HG03457 (cell line): ENCODE measurements at regions not wholly inside any gene's neighbourhood (a gene's known extent, or its start where the extent isn't known, plus 50 kb on each side); places are given as distances from the start of the nearest gene placed in this dataset.

ENCODE experiments used
- ATAC-seq: cut with Tn5 transposase; IDR thresholded peaks from one replicate; pipeline ENCODE4 v1.9.1; 2021; ENCODE audit warnings: moderate number of reproducible peaks; ENCODE audit not compliant: unreplicated experiment

DNA sequence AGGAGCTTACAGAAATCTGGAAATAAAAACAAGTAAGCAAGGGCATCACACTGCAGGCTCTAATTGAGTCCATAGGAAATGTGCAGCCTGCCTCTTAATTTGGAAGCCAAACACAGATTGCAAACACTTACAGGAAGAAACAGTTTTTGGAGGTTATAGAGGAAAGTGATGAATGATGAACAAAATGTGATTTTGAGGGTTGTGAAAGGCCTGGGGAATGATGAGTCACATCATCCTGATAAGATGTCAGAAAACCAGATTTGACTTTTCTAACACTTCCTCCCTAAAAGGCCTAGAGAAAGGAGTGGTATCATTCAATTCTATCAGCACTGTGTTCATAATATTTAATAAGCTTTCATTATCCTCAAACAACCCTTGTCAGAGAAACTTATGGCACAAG lies 96.6 kb upstream of the POU2AF2 start:
- no peak for ATAC-seq

DNA sequence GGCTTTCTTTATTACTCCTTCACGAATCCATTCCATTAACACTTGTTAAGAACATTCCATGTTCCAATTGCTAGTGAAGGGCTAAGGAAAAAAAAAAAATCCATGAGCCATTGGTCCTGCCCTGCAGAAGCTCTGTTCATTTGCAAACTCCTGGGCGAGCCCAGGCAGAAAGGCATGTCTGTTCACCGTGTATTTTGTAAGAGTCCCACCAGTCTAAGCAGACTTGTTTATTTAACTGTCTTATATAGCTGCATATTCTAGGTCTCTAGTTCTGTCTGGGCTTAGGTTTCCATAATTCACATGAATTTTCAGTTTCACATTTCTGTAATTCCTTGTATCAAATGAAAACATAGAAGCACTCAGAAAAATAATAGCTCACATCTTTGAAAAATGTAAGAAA lies 97.4 kb upstream of the POU2AF2 start:
- no peak for ATAC-seq

DNA sequence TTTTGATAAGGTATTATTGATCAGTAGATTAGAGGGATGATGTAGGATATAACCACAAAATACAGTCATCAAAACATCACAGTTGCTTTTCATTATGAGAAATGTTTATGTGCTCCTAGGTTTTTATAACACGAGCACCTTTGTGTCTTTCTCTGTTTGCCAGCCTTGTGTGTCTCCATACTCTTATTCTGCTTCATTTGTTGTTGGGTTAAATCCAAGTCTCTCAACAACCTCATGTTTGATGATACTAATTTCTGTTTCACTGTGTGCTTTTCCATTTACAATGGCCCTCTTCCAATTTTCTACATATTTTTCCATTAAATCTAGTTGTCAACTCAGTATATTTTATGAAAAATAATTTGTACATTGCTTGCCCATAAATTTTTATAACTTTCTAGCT lies 107.7 kb upstream of the POU2AF2 start:
- no peak for ATAC-seq

DNA sequence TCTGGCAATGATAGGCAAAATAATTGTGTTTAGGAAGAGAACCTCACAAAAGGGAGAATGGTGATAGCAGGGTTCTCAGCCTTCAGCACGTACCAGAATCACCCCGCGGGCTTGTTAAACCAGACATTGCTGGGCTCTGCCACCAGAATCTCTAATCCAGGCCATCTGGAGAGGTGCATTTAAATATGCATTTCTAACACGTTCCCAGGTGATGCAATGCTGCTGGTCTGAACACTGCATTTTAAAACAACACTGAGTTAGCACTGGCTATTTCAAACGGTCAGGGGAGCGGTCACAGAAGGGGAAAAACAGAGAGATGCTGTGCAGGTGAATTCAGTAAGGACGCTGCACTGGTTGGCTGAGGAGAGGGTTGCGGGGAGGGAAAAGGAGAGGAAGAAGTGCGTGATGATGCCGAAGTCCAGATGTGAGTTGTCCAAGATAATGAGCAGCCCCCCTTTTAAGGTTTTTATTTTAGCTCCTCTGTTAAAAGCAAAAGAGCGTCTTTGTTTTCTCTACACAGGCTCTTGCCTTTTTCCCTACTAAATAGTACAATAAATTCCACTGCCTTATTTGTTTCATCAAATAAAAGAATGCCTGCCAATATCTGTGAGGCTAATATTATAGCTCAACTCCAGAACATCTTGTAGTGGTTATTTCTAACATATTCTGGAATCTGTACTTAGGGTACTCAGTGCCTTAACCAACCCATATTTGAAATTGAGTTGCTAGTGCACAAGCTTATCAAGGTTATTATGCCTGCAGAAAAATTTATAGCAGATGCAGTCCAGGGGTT lies 109.6 kb upstream of the POU2AF2 start:
- ATAC-seq = no peak

DNA sequence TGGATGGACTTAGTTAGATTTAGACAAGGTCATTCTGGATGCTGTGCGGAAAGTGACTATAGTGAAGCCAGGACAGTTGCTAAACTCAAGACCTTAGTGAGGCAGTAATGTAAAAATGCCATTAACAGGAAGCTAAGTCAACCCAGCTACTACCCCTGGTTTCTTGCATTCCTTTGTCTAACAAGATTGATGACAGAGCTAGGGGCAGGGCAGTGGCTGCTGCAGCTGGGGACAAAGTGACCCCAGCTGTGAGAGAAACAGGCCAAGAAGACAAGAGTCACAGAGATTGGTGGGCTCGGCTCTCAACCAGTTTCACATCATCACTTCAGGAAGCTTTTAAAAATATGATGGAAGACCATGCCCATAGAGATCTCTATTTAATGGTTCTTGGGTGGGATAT lies 110.4 kb upstream of the POU2AF2 start:
- no peak for ATAC-seq

DNA sequence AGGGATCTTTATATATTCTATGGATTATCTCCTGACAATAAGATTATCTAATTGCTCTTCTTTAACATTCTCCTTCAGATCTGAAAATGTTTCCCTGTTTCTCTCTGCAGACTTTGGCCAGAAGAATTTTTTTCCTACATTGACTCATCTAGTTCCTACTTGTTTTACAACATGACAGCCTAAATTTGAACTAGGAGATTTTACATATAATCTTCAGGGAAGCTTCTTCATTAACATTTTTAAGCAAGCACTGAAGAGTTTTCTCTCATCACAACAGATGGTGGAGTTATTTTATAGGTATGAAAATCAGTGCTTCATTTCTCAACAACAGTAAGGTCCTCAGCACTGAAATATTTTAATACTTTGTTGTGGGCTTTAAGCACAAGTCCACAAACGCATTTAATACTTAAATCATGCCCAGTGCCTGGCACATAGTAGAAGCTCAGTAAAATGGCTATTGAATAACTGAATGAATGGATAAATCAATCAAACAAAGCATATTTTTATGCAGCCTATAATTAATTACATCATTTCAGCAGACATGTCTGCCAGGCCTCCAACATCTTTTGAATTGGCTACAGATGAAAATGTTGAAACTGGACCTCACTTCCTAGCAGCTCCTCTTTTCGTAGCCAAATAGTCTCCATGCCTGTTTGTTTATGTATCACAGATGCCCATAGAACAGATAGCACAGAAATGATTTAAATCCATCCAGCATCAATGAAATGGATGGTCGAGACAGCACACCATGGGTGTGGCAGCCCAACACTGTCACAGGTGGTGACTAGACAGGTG lies 117.3 kb upstream of the POU2AF2 start:
- no peak for ATAC-seq

DNA sequence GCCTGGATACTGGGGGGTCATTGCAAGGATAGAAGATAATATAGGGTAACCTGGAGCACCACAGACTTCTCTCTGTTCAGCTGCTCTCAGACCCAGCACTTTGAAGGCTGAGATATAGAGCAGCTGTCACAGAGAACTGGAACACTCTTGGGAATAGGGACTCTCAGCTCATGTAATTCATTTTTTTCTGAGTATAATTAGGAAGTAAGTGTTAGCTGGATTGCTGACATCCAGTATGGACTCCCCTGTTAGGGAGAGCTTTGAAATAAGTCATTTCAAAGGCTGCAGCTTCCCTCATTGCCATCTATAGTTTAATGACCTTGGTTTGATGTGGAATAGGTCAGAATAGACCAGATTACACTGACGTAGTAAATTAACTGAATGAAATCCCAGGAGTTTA lies 120.8 kb upstream of the POU2AF2 start:
- ATAC-seq = no peak

DNA sequence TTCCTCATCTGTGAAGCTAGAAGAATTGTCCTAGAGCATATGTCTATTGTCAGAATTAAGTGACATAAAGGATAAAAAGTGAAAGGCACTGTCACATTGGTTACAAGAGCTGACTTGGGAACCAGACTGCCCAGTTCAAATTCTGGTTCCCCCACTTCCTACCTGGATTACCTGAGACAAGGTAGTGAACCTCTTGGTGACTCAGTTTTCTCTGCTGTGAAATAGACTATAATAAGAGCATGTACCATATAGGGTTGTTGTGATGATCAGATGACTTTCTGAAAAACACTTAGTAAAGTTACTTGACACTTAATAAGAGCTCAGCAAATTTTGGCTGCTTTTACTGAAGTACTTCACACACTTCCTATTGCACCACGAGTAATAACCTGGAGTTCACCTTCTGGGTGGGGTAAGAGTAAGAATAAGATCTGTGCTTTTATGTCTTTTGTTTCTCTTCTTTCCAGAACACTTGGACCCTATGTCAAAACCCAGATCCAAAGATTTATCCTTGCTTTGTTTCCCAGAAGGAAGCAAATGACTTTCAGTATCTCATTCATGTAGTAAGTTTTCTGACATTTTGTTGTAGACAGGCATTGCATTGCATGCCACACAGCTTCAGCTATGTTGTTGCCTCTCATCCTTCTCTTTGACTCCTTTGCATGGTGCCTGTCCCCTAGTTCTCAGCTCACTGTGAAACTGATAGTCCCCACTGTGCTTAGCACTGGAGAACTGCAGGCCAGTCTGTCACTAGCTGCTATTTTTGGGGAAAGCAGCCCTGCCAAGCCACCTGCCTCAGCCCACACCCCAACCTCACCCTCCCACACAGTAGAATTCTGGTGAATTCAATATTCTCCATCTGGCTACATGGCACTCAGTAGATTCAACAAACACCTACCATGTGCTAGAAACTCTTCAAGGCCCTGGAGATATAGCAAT lies 121.8 kb upstream of the POU2AF2 start:
- ATAC-seq = no peak

DNA sequence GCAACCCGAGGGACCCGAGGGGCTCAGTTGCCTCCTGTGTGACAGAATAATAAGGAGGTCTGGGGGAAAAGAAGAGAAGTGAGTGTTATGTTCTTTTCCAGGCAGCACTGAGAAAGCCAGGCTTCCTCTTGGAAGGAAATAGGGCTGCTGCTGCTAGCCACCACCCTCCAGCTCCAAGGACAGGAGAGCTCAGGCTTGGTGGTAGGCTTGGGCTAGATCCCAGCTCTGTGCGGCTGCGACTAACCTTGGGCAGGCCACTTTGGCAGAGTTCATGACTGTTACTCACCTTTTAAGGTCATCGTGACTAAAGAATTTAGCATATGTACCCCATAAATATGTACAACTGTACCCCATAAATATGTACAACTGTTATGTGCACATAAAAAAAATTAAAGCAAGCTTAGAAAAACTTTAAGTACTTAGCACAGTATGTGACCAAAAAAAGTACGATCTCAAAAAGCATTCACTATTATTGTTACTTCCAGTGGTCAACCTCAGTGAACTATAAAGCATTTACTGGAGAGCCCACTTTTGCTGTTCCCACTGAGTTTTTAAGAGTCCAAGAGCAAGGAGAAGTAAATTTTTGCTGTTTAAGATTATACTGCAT lies 124.7 kb upstream of the POU2AF2 start:
- ATAC-seq = no peak

DNA sequence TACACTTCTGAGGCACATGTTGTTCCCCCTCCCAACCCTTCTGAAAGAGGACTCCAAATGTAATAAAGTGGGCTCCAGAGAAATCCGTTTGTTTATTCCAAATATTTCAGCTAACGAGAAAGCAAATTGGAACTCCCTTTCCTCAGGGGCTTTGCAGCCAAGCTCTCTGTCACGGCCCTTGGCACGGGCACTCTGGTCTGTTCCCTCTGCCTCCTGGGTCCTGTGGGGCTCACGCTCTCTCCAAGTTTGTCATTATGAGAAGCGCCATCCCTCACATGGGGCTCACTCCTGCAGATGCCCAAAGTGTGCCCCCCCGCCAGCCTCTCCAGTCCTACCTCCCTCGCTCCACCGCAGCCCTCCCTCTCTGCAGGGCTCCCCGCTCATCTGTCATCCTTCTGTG lies 125.4 kb upstream of the POU2AF2 start:
- no peak for ATAC-seq

DNA sequence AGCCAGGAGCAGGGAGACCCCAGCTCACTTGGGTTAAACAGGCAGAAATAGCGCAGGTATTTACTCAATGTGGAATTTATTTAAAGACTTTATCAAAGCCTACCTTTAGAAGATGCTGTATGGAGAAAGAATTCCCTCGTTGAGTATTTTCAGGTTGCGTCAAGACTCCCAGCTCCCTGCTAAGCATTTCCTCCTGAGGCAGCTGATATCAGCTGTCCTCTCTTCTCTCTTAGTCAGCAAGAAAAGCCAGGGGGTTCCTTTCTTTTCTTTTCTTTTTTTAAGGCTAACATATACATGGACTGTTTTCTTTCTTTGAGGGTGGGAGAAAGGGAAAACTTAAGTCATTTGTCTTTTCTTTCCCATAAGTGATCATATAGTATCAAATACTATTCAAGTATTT lies 125.8 kb upstream of the POU2AF2 start:
- no peak for ATAC-seq

DNA sequence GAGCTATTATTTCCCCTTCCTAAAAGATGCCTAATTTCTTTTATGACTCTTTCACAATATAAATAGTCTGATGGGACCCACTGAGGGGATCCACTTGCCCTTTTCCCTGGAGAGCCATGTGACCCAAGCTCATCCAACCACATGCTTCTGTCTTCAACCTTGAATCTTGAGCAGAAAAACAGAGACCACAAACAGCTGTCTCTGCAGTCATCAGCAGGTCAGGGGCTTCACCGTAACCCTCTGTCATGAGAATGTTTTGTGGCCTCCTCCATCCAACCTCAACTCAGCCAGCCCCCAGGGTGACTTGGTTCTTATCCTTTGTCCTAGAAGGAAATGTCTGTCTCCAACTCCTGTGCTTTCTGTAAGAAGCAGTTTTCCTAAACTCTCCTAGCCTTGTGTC lies 129.6 kb upstream of the POU2AF2 start:
- no peak for ATAC-seq

DNA sequence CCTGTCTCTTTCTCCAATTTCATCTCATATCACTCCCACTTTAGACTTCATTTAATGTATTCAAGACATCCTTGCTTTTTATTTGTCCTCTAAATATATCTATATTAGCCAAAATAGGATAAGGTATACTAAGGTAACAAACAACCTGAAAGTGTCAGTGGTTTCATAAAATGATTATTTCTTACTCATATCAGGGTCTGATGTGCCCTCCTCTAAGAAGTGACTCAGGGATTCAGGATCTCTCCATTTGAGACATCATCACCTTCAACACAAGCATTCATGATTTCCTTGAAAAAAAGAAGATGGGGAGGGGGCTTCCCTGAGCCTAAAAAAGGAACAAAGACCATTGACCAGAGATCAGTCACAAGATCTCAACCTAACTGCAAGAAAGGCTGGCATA lies 131.4 kb upstream of the POU2AF2 start:
- ATAC-seq = no peak

DNA sequence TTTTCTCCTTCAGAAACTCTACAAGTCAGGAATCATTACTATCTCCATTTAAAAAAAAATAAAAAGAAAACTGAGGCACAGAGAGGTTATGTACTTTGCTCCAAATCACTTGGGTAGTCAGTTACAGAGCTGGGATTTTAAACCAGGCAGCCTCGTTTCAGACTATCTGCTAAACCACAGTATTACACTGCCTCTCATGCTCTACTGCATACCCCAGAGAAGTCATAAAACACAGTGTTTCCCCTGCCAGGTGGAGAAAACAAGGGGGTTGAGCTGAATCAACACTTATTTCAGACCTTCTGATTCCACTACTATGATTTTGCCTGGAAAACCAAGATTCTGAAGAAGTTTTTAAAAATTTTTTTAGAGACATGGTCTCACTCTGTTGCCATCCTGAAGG lies 132.9 kb upstream of the POU2AF2 start:
- no peak for ATAC-seq

DNA sequence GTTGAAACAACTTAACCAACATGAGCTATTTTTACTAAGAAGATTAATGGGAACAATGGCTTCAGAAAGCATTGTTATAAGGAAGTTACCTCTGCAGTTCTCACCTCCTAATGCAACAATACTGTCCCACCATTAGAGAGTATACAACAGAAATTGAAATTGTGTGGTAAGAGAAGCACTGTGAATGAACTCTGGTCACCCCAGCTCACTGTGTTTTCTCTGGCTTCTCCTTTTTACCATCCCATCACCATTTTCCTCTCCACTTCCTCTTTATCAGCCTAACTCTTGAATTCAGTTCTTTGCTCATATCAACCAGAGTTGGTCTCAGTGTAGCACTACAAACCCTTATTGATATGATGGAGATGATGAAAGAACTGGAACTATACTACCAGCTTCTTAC lies 138.0 kb upstream of the POU2AF2 start:
- ATAC-seq = no peak

DNA sequence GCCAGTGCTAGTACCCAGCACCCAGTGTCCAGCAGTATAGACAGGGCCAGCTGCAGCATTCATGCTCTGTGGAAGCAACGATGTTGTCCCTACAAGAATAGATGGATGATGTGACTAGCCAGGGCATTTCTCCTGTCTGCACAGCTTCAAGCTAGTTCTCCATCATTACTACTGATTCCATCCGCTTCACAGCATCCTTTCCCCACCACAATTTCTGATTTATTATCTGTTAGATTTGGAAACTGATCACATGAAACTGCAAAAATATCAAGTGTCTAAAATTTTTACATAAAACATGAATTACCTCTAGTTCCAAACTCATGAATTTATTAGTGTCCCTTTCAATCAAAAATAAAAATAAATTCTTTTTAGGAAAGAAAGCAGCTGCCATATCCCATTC lies 138.9 kb upstream of the POU2AF2 start:
- no peak for ATAC-seq

DNA sequence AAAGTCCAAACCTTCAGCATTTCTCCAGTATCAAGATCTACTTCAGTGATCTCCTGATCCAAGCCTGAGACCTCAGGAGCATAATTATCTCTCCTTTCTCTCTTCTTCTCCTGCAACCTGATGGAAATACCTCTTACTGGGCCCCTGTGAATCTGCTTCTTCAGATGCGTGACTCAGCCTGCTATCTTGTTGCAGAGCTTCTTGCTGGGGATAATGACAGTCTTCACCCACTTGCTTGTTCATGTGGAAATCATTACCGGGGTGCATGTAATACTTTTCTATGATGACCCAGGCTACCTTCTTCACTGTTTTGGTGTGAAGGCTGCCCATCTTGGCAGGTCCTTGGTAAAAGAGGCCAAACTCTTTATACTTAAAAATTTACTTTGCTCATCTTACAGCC lies 140.0 kb upstream of the POU2AF2 start:
- ATAC-seq = no peak

DNA sequence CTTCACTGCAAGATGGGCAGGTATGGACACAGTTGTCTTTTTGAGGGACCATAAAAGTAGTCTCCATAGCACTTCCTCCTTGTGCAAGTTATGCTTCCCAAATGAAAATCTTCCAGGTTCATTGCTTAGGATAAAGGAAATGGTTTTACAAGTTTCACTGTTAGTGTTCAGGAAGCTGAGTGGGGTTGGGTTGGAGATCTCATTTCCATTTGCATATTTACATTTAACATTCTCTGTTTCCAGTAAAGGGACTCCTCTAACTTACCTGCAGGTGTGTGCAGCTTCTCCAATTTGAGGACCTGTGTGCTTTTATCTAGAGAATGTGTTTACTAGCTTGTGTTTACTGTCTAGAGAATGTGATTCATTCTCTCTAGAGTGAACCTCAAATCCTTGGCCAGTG lies 141.3 kb upstream of the POU2AF2 start:
- no peak for ATAC-seq

DNA sequence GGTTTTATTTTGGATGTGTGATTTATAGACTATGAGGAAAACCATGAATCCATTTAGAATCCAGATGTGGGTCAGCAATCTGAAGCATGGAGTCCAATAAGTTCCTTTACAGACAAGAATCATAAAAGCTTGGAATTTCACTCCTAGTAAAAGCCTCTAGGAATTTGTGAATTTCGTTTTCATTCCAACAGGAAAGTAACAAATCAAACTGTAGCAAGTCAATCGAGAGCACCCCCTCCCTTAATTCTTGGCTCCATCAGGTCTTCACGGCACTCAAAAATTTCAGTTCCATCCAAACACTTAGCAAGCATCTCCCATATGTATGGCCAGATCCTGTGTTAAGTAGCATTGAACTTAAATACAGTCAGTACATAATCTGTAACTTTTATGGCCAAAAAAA lies 143.6 kb upstream of the POU2AF2 start:
- ATAC-seq = no peak

DNA sequence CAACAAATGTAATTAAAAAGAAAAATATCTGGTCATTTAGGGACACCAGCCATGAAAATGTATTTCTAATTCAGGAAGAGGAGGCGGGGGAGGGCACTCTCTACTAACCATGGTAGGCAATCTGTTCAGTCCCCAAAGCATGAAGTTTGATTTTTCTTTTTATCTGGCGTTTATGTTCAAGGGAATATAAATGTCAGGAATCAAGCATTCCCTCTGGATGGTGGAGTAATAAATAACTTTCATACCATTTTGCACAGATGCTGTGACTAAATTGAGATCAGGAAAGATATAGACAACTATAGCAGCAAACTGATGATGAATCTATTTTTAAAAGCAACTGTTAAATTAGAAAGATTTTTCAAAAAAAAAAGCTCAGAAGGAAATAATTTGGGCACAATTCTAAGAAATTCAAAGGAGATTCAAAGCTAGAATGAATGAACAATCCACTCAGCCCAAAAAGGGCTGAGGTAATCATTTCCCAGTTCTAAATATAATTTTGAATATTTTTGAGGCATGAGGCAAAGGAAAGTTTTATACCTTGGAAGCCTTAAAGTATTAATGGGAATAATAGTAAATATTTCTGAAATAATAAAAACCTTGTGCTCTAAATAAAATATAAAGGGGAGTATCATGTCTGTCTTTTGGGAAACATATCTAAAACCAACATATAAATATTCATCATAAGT lies 146.4 kb upstream of the POU2AF2 start:
- no peak for ATAC-seq
